ENCODE measurements at regions not wholly inside any gene's neighbourhood (a gene's known extent, or its start where the extent isn't known, plus 50 kb on each side); places are given as distances from the start of the nearest gene placed in this dataset.

GRCh38 chr10:123526356-123527064, 139.6 kb upstream of the GPR26 start:
- DNase-seq (ENCODE audit: low read depth in 2 of 2) = no peak

- no peak for DNase-seq (ENCODE audit: low read depth in 2 of 2)
Measured at GRCh38 chr10:123527151-123527550, 139.0 kb upstream of the GPR26 start.

DNA sequence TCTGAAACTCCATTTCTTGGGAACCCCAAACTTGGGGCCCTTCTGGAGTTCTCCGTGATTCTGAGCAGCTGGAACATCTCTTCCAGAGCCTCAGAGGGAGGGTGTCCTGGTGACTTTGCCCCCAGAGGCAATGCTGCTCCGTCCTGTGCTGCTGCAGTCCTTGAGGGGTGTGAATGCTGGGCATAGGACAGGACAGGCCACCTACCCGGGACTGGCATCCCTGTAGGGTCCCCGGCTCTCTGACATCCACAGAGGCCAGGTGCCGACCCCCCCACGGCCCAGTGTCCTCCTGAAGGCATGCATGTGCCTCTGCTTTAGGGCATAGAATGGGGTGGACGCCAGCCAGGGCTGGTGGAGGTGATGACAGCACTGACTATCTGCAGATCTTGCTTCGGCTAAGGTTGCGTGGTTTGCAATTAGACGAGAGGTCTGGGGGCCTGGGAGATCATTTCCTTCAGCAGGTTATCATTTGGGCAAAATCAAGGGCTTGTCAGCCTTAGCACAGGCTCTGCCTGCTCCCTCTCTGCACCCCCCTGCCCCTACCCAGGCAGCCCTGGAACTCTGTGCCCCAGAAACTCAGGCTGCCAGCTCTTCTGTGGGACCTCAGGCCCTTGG, 136.9 kb upstream of the GPR26 start:
- no peak for DNase-seq (ENCODE audit: low read depth in 2 of 2)

GRCh38 chr10:123530166-123530870, 135.8 kb upstream of the GPR26 start:
- no peak for DNase-seq (ENCODE audit: low read depth in 2 of 2)

- no peak for DNase-seq (ENCODE audit: low read depth in 2 of 2)
Measured at GRCh38 chr10:123535386-123535785, 130.8 kb upstream of the GPR26 start.

GRCh38 chr10:123536176-123536845, 129.8 kb upstream of the GPR26 start:
- DNase-seq (ENCODE audit: low read depth in 2 of 2) = no peak

- DNase-seq (ENCODE audit: low read depth in 2 of 2) = no peak
Measured at GRCh38 chr10:123537188-123537961, 128.8 kb upstream of the GPR26 start.

DNA sequence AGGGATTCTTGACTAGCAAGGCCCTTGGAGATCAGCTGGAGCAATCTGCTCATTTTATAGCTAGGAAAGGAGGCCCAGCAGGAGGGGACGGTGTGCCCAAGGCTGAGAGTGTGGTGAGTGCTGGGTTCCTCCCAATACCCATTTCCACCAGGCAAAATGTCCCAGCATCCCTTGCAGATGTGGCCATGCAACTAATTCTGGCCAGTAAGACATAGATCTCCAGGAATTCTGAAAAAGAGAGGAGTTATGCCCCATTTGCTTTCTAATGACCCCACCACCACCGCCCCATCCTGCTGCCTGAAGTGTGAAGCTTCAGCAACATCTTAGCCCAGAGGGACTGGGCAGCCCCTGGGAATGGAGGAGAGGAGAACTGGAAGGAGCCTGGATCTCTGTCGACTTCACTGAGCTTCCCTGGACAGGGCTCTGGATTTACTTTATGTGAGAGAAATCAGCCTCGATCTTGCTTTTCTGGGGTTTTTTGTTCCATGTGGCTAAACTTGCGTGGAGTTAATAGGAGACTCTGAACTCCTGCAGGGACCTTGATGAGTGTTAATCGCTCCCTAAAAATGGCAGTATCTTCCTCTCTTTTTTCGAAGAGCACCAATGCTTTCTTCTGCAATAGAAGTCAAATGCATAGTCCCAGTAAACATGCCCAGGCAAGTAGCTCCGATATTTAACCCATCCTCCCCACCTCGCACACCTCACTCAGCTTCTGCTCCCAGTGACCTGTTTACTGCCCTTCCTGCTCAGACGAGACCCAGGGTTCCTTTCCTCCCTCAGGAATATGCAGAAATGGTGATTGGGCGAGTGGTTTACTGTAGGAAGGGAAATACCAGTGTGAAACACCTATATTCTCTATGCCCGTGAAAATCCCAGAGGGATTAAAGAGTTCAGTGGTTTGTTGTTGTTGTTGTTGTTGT, 127.5 kb upstream of the GPR26 start:
- DNase-seq (ENCODE audit: low read depth in 2 of 2) = no peak

DNA sequence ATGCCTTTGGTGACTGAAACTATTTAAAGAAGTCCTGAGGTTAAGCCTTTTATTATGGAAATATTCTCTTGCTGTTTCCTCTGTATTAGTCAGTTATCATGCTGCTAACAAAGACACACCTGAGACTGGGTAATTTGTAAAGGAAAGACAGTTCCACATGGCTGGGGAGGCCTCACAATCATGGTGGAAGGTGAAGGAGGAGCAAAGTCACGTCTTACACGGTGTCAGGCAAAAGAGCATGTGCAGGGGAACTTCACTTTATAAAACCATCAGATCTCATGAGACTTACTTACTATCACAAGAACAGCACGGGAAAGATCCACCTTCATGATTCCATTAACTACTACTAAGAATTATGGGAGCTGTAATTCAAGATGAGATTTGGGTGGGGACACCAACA, 121.2 kb upstream of the GPR26 start:
- no peak for DNase-seq (ENCODE audit: low read depth in 2 of 2)

GRCh38 chr10:123548770-123549169, 117.4 kb upstream of the GPR26 start:
- DNase-seq (ENCODE audit: low read depth in 2 of 2) = no peak

DNA sequence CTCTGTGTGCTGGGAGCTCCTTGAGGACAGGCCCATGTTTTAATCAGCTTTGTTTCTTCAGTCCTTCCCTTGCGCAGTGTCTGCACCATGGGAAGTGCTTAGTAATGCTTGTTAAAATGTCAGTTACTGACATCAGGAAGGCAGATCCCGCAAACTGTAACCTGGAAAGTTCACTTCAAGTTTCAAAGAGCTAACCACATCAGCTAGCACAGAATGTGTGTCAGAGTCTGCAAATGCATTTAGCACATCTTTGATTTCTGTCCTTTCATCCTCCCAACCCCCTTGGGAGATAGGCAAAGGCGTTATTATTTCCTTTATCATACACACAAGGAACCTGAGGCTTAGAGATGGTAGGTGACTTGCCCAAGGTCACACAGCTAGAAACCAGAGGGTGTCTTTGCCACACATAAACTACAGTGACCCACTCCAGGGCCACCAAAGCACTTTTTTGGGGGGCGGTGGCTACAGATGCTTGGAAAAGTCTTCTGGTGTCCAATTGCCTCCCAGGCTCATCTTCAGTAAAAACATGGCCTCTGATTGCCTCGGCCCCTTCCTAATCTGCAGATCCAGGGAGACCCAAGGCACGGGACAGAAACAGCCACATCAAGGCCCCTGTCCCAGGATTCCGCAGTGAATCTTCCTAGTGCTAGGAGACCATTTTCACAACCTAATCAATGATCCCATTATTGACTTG, 116.2 kb upstream of the GPR26 start:
- no peak for DNase-seq (ENCODE audit: low read depth in 2 of 2)

DNA sequence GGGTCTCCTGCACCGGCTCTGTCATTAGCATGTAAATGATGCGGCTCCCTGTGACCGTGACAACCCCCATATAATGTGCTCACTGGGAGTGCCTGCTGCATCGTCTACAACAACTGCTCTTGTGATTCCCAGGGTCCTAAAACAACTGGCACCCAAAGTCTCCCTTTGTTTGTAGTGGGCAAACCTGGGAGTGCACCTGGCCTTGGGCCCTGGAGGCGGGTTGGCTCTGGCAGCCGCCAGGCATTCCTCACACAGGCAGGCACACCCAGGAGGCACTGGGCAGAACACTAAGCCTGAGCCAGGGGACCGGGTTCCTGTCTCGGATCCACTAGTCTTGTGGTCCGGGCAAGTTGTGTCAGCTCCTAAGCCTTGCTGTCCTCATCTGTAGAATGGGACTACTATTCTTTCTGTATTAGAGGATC, 115.5 kb upstream of the GPR26 start:
- DNase-seq (ENCODE audit: low read depth in 2 of 2) = no peak

DNA sequence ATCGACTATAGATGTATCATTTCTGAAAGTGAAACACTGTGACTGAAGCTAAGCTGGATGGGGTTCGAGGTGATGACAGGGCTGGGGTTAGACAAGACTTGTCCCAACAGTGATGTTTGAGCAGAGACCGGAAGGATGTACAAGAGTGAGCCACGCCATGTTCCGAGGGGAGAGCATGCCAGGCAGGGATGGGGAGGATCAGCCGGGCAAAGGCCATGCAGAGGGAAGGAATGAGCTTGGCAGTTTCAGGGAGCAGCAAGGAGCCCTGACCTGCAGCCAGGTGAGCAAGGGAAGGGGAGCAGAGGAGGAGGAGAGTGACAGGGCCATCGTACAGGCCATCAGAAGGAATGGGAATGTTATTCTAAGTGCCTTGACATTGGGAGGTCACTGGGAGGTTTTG, 114.9 kb upstream of the GPR26 start:
- no peak for DNase-seq (ENCODE audit: low read depth in 2 of 2)

GRCh38 chr10:123552760-123553554, 113.2 kb upstream of the GPR26 start:
- DNase-seq (ENCODE audit: low read depth in 2 of 2) = no peak

DNA sequence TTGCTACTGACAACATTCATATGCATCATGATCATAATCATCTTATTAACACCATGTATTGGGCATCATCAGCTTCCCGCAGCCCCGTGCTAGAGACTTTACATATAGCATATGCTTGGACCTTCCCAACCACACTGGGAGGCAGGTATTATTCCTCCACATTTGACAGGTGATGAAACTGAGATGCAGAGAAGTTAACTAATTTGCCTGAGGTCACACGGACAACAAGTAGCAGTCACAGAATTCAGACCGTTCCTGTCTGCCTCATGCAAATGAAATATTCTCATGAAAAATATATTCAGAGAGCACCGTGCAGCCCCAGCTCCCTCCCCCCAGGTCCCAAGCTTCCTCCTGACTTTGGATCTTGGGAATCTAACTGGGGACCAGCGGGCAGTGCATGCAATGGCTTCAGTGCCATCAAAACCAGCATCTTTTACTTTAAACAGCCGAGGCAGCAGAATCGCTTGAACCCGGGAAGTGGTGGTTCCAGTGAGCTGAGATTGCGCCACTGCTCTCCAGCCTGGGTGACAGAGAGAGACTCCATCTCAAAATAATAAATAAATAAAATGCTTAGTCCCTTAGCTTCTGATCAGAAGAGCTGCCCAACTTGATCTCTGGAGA, 112.2 kb upstream of the GPR26 start:
- no peak for DNase-seq (ENCODE audit: low read depth in 2 of 2)

- no peak for DNase-seq (ENCODE audit: low read depth in 2 of 2)
Measured at GRCh38 chr10:123554656-123555055, 111.5 kb upstream of the GPR26 start.

DNA sequence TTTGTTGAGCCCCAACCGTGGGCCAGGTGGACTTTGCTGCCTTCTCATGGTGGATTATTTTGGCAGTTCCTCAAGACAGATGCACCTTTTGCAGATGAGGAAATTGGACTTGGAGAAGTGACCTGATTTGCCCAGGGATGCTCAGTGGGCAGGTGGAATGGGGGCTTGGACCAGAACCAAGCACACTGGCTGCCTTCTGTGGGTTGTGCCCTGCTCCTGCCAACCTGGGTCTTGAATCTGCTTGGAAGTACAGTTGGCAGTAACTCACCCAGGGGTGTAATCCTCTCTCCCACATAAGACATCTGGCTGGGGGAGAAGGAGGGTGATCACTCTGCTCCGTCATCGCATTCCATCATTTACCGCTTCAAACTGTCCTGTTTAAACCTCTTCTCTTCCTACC, 110.5 kb upstream of the GPR26 start:
- DNase-seq (ENCODE audit: low read depth in 2 of 2) = no peak

DNA sequence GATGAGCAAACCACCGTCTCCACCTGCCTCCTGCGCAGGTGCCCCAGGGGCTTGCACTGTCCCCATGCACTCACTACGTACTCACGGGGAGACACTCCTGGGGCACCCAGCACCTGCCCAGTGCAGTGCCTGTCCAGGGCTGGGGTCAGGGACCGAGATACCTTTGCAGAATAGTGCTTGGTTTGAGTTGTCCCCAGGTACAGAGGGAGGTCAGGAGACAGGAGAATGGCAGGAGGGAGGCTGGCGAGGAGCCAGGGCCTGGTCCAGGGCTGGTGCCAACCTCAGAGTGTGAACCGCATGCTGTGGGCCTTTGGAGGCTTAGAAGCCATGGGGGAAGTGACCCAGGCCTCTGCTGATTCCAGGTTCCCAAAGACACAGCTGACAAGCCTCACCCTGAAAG, 110.1 kb upstream of the GPR26 start:
- no peak for DNase-seq (ENCODE audit: low read depth in 2 of 2)

DNA sequence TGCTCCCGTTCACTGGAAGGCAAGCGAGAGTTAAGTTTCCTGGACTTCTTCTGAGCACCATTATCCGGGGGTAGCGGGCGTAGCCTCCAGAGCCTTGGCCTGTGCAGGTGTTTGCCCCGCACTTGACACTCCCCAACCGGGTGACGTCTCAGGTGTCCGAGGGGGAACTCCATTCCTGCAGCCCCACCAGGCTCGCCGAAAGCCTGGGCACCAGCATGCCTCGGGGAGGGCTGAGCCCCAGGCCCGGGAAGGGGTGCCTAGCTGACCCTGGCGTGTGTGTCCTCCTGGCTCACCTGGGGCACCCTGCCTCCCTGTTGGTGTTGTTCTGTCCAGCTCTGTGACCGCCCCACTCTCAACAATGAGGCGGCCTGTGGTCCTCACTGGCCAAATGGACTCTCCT, 109.4 kb upstream of the GPR26 start:
- DNase-seq (ENCODE audit: low read depth in 2 of 2) = no peak
